ENCODE measurements at regions not wholly inside any gene's neighbourhood (a gene's known extent, or its start where the extent isn't known, plus 50 kb on each side); places are given as distances from the start of the nearest gene placed in this dataset.

DNA sequence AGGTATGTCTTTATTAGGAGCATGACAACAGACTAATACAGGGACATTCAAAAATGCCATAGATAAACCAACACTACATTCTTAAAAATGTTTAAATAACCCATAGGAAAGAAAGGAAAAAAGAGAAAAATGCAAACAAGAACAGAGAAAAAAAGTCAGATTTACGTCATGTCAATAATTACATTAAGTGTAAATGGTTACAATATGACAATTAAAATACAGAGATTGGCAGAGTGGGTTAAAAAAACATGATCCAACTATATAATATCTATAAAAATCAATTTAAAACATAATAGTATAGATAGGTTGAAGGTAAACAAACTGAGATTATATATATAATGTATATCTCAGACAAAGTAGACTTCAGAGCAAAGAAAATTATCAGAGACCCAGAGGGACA lies 255.8 kb downstream of the ANAPC1 start:
- no peak overlapping the region for H4K8ac ChIP-seq (ENCODE audit: low read depth in 2 of 2, low read length in 2 of 2)
- no peak overlapping the region for H3K18ac ChIP-seq (ENCODE audit: low read depth, low read length)
- no peak overlapping the region for H3K56ac ChIP-seq (ENCODE audit: extremely low read depth, insufficient read depth, low read length)
- no peak overlapping the region for H3K27ac ChIP-seq (ENCODE audit: insufficient read depth, low read length)
- no peak overlapping the region for H4K91ac ChIP-seq (ENCODE audit: insufficient read depth, low read depth, low read length)
- H4K20me1 ChIP-seq (ENCODE audit: insufficient read depth, low read length), result no peaks in the 10 kb centered on the region
- WGBS, 2 experiments (ENCODE audit: extremely low coverage in 2 of 2, insufficient read length in 1 of 2), result no CpG with 5 or more reads among the region's 1 CpG
- in situ Hi-C loops (cut with MboI; ENCODE audit: low sequenced_read_pairs) (no loop called here), dilution Hi-C loops (cut with HindIII; ENCODE audit: low sequenced_read_pairs, unreplicated experiment) (no loop called here), intact Hi-C loops (cut with micrococcal nuclease) (no loop called here)
- H3K27me3 ChIP-seq (ENCODE audit: control insufficient read depth, insufficient read depth, low read length), result no peaks in the 10 kb centered on the region; the same call in 1 of the 2 replicates
- ATAC-seq (ENCODE audit: low read depth) (no peak), DNase-seq (no peak)
- ChIA-PET CTCF (no interaction called here), POLR2A (ENCODE audit: unreplicated experiment) (no interaction called here)
- TF ChIP-seq RFX5 (IDR thresholded peaks at IDR 0.05; ENCODE audit: low read depth, low read length) (no peak), RCOR1 (IDR thresholded peaks at IDR 0.05; ENCODE audit: insufficient replicate concordance, low read length) (no peak), CHD1 (IDR thresholded peaks at IDR 0.05; ENCODE audit: low read depth, low read length) (no peak), SMC3 (IDR thresholded peaks at IDR 0.05; ENCODE audit: low read depth, low read length) (no peak)
- H3K9me3 ChIP-seq (ENCODE audit: control insufficient read depth, insufficient read depth, low read length), result no peaks in the 10 kb centered on the region; the same call in 1 of the 2 replicates
- H3K23ac ChIP-seq (ENCODE audit: low read depth, low read length), result no peak overlapping the region
- no peak overlapping the region for H3K9ac ChIP-seq (ENCODE audit: low read depth, low read length)
- no peak overlapping the region for H3K14ac ChIP-seq (replicated peaks; ENCODE audit: low read depth, low read length)
- no peak overlapping the region for H2AK5ac ChIP-seq (ENCODE audit: low read depth, low read length)
- H3K4me2 ChIP-seq (ENCODE audit: low read depth, low read length), result no peak overlapping the region
- no TSS peak for BruUV-seq (replicated peaks)
- H2BK20ac ChIP-seq (ENCODE audit: low read depth, low read length), result no peak overlapping the region
- no peak overlapping the region for H2AK9ac ChIP-seq (replicated peaks; ENCODE audit: low read depth, low read length, poor library complexity)
- H3K4ac ChIP-seq (ENCODE audit: low read depth, low read length), result no peak overlapping the region
- H3K9me1 ChIP-seq (ENCODE audit: insufficient read depth, low read length), result no peaks in the 10 kb centered on the region
- H2AFZ ChIP-seq (replicated peaks; ENCODE audit: low read length, poor library complexity), result no peak overlapping the region
- H3K4me1 ChIP-seq (ENCODE audit: control insufficient read depth, insufficient read depth, low read length), result peaks cover 4% of the 10 kb centered on the region; the same call in 1 of the 2 replicates
- no peaks in the 10 kb centered on the region for H3K79me1 ChIP-seq (ENCODE audit: low read depth in 1 of 2, low read length in 2 of 2)
- no peaks in the 10 kb centered on the region for H3K36me3 ChIP-seq (ENCODE audit: control insufficient read depth, insufficient read depth, low read length)
- no peak overlapping the region for H2BK5ac ChIP-seq (ENCODE audit: low read depth, low read length, poor library complexity, severe bottlenecking)
- no peak overlapping the region for H2BK120ac ChIP-seq (ENCODE audit: low read depth, low read length)
- H3K4me3 ChIP-seq (ENCODE audit: insufficient read depth, low read depth, low read length), result no peak overlapping the region
- no peak overlapping the region for H4K5ac ChIP-seq (ENCODE audit: low read depth, low read length)
- no peak overlapping the region for H2BK15ac ChIP-seq (ENCODE audit: low read depth, low read length)
